Activated T-cell treated with anti-CD3 and anti-CD28 coated beads, Interleukin-2, amount 50 U/mL, for 48 hours (primary cell): ENCODE measurements at regions not wholly inside any gene's neighbourhood (a gene's known extent, or its start where the extent isn't known, plus 50 kb on each side); places are given as distances from the start of the nearest gene placed in this dataset.

Experiments
- DNase-seq, 2 experiments: peaks; one replicate each; pipeline ENCODE4 v3.0.0-alpha.2; 2020

DNA sequence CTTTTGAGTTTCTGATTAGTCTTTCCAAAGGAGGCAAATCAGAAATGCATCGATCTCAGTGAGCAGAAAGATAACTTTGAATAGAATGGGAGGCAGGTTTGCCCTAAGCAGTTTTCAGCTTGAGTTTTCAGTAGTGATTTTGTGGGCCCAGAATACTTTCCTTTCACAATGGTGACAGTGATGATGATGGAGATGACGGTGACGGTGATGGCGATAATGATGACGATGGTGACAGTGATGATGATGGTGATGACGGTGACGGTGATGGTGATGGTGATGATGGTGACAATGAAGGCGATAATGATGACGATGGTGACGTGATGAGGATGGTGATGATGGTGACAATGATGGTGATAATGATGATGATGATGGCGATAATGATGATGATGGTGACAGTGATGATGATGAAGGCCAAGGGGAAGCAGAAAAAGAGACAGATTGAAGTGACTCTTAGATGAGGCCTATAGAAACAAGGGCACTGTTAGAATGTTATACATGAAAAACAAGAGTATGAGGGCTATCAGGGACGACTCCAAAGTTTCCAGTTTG, 153.4 kb upstream of the B3GAT1 start:
- no peak for DNase-seq

DNA sequence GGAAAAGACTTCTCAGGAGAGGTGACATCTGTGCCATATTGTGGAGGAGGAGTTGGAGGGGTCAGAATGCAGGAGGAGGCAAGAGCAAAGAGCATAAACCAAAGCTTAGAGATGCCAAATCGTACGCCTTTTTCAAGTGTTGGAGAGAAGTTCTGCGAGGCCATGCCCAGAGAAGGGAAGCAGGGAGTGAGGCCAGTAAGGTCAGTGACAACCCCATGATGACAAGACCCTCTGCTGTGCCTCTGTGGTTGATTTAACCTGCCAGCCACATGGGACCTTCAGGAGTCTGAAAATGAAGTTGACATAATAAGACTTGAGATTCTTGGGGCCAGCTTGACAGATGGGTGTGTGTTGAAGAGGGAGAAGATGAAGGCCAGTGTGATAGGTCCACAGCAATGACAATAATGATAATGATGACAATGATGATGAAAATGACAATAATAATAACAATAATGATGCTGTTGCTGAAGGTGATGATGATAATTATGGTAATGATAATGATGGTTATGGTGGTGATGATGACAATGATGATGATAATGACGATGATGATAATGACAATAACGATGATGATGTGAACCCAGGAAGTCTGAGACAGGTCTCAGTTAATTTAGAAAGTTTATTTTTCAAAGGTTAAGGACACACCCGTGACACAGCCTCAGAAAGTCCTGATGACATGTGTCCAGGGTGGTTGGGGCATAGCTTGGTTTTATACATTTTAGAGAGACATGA, 152.6 kb upstream of the B3GAT1 start:
- DNase-seq: peak in 1 of 2 experiments; percentile 2

DNA sequence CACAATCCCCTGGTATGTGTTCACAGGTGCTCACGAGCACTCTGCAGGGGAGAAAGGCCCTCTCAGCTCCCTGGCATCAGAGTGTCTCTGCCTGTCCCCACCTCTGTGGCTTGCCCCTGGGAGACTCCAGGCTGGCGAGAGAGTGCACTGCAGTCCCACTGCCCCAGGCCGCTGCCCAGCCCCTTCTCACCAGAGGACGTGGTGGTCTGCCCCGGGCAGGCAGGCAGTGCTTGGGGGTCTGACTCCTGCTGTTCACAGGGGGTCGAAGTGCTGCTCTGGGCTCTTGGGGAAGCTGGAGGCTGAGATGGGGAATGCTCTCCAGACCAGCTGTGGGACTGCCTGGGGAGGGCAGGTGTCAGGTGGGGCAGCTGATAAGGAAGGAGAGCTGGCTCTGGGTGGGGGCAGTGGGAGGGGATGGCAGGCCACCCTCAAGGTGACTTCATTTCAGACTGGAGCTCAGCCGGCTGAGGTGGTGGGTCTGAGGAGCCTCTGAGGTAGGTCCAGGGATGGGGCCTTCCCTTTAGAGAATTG, 151.0 kb upstream of the B3GAT1 start:
- peak in 1 of 2 experiments; percentile 1 for DNase-seq

DNA sequence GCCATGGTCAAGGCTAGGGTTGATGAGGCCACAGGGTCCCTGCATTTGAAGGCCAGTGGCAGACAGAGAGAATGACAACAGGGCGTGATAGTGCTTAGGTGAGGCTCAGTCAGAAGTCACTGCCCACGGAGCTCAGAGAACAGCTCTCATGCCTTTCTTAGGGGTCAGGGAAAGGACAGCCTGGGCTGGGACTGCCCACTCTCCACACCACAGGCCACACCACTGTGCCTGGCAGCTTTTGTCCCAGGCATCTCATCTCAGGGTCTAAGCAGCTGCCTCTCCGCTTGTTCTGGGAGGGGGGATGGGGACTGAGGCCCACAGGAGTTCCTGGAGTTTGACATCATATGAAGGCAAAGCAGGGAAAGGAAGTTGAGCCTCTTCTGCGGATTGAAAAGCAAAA, 150.2 kb upstream of the B3GAT1 start:
- DNase-seq: no peak

DNA sequence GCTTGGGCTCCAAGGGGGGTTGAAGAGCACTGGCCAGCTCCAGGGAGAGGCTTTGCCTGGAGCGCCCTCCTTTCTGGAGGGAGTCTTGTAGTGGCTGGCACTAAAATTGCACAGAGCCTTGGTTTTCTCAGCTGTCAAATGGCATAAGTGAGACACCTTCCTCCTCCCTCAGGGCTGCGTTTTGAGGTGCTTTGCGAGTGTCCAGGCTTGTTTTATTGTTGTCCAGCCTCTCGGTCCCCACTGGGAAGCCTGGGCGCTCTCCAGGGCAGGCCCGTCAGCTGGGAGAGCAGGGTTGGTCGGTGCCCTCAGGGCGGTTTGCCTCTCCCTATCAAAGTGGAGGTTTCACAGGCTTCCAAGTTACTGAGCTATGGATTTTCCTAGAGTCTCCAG, 149.3 kb upstream of the B3GAT1 start:
- DNase-seq: peak in 1 of 2 experiments; percentile 0

DNA sequence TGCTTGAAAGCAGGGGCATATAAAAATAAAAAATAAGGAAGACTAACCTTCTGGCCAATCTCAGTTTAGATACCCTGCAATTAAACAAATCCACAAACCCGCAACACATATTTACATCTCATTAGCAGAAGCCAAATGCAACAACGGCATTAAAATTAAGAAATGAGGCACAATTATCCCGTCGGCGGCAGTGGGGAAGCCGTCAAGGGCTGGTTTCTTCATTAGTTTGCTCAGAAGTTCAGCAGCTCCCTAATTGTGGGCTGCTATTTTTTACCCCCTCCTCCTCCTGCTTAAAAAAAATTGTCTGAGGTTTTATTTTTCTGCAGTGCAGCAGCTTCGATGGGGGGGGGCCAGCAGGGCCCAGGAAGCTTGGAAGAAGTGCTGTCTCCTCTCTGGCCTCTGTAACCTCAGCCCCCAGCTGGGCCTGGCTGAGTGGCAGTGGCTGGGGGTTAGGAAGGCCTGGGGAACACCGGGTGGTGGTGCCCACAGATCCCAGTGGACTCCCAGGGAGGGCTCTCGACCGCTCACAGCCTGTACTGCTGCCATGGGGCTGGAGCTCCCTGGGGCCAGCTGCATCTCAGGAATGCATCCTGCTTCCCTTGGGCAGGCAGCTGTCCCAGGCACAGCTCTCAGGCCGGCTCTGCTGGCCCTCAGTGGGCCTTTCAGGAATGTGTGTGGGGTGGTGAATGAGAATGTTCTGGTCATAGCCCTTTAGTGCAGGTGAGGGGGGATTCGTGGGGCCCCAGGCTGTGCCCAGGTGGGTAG, 148.7 kb upstream of the B3GAT1 start:
- no peak for DNase-seq

DNA sequence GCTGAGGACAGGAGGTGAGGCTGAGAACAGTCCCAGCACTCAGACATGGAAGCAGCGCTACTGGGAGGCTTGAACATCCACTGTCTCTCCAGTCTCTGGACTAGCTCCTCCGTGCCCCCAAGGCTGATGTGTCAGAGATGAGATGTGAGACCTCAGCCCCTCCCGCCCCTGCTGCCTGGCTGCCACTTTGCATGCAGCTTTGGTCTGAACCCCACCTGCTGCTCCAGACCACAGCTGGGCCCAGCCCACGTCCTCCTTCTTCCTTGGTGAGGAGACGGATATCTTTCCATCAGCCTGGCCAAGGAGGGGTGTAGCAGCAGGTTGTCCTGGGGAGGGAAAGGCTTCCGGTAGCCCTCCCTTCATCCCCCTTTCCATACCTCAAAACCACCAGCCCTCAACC, 148.0 kb upstream of the B3GAT1 start:
- peak in 1 of 2 experiments; percentile 4 for DNase-seq

DNA sequence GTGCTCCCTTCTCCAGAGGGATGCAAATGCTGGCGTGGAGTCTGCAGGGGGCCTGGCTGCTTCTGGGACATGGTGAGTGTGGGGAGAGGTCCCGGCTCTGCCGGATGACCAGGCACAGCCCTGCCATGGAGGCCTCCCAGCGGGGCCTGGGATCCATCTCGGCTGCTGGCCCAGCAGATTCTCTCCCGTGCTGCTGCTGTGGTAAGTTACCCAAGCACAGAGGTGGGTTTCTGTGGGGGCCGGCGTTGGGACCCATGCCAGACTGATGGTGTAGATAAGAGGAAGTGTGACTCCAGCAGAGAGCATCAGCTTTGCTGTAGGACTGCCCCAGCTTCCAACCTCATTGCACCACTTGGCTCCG, 147.5 kb upstream of the B3GAT1 start:
- peak in 1 of 2 experiments; percentile 6 for DNase-seq

DNA sequence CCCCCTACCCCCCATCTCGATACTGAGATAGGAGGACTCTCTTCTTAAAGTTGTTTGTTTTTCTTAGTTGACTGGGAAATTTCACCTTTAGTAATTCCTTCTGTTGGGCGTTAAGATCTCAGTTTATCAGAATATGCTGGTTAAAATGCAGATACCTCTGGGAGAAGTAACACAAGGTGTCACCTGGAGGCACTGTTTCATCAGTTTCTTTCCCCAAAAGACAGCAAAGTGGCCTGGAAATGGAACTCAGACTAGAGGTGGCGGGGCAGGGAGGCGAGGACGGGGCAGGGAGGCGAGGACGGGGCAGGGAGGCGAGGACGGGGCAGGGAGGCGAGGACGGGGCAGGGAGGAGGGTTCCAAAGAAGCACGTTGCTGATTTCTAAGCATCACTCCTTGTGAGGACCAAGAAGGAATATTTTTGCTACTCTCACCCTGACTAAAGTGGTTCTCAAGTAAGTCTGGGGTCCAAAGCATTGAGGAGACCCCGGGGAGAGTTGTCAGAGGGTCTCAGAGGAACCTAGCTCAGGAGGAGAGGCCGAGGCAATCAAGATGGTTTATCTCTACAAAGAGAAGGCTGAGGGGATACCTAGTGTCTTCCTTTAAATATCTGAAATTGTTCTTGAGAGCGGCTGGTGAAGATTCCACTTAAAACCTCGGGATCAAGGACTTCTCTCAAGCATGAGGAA, 147.0 kb upstream of the B3GAT1 start:
- peak in 1 of 2 experiments; percentile 3 for DNase-seq

DNA sequence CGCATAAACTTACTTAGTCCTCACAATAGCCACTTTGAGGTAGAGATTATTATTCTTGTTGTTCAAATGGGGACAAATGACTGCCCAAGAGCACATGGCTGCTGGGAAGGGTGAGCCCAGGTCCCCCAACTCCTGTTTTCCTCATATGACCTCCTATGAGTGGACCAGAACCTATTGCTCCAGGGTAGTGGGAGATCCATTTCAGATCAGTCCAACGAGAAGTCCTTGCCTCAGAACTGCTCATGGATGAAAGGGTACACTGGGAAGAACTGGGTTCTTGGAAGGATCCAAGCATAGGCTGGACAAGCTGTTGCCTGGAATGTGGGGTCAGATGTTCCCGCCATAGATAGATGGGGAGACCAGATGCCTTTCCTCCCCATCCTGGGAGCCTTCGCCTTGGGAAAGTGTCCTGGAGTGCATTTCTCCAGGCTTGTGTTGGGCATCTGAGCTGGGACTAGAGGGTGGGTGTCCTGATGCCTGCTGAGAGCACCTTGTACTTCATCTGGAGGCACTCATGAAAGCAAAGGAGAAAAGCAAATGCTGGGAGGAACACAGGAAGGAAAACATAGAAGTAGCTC, 146.3 kb upstream of the B3GAT1 start:
- DNase-seq: no peak

DNA sequence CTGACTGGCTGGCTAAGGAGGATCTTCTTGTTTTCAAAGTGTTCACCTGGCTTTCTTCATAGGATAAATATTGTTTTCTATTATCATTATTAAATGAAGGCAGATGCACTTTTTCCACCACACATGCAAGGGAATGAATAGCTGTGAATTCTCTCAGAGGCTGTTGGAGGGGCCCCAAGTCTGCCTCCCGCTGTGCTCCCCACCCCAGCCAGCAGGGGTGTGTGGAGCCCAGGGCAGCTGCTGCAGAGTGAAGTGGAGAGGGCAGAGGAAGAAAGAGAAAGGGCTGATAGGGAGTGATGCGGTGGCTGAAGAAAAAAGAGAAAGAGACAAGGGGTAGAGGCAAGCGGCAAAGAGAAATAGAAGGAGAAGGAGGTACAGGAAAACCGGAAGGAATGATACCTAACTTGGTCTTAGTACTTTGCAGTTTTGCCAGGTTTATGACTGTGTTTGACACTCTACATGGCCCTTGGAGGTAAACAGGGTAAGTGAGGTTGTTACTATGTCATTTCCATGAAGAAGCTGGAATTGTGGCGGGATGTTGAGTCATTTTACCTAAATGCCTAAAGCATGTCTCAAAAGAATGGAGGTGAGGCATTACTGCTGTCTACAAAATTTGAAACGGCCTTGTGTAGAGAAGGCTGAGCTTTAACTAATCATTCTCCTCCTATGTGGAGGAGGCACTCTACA, 145.7 kb upstream of the B3GAT1 start:
- DNase-seq: peak in 1 of 2 experiments; percentile 7

DNA sequence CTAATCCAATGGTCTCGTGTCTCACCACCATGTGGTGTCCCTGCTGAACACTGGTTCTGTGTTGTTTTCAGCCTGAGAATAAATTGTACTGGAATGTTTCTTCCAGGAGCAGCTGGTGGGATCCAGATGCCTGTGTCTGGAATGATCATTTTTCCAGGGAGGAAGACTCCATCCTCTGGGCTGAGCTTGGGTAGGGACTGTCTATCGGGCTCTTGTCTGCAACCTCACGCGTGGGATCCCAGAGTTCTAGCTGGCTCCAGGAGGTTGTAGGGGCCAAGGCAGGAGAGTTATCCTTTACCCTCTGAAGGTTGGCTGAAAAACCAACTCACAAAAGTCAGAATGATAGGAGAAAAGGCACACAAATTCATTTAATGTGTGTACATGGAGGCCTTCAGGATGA, 144.1 kb upstream of the B3GAT1 start:
- no peak for DNase-seq

DNA sequence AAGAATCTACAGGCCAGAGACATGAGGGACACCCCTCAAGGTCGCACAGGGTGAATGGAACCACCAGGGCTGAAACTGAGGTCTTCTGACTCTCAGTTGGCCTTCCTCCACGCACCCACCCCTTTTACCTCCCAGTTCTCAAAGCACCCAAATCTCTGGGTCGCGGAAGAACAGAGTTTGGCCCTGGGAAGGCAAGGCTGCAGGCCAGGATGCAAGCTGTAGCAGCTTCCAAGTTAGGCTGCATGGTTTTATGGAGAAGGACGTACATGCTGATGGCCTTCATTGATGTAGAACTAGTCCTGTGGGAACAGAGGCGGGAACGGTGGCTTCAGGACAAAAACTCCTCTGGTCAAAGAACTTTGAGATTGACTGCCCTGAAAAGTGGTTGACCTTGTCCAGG, 143.5 kb upstream of the B3GAT1 start:
- peak in 1 of 2 experiments; percentile 8 for DNase-seq

DNA sequence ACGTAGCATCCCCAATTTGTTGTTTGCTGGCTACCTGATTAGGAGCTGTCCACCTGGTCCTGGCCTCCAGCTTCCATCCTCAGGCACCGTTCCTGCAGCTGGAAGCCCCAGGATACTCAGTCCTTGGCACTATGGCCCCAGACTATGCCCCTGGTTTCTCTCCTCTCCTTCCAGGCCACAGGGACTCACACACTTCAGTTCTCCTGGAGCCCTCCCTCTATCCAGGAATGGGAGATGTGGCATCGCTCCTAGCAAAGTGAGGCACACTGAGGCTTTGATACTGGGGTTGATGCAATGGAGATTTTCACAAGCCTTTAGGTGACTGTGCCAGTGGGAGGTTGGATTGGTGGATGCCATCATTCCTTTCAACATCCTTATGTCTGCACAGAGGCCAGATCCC, 142.8 kb upstream of the B3GAT1 start:
- no peak for DNase-seq

DNA sequence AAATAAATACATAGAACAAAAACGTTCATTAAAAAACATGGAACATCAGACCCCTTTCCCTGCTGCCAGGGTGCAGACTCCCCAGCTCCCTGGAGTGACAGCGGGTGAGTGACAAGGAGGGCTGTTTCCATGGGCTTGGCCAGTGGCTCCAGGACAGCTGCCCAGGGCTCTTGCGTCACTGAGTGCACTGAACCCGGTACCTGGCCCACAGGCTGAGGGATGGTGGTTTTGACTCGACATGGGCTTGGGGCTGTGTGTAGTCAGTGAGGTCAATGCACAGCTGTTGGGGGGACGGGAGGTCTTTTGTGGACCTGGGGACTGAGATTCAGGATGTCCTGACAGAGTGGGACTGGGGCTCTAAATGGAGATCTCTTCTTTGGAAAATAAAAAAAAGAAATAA, 142.1 kb upstream of the B3GAT1 start:
- DNase-seq: no peak

DNA sequence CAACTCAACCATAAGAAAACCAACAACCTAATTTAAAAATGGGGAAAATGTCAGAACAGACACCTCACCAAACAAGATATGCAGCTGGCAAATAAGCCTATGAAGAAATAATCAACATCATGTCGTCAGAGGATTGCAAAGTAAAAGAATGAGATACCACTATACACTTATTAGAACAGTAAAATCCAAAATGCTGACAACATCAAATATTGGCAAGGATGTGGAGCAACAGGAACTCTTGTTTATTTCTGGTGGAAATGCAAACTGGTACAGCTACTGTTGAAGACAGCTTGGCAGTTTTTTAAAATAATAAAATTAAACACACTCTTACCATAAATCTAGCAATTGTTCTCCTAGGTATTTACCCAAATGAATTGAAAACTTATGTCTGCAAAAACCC, 140.7 kb upstream of the B3GAT1 start:
- no peak for DNase-seq

DNA sequence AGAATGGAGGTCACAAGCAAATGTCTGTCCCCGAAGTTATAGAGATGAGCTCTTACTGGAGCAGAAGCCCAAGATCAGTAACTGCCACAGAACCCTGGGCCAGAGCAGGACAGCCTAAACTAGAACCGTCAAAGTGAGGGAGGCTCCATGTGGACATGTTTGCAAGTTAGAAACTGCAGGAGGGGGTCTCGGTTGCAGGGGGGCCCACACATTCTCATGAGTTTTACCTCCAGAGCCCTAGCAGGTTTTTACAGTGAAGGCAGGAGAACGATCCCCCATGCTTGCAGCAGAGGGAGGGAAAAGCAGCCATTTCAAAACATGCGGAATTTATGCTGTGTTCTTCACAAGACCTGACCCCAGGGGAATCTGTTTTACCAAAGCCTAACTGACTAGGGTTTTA, 133.5 kb upstream of the B3GAT1 start:
- DNase-seq: no peak

DNA sequence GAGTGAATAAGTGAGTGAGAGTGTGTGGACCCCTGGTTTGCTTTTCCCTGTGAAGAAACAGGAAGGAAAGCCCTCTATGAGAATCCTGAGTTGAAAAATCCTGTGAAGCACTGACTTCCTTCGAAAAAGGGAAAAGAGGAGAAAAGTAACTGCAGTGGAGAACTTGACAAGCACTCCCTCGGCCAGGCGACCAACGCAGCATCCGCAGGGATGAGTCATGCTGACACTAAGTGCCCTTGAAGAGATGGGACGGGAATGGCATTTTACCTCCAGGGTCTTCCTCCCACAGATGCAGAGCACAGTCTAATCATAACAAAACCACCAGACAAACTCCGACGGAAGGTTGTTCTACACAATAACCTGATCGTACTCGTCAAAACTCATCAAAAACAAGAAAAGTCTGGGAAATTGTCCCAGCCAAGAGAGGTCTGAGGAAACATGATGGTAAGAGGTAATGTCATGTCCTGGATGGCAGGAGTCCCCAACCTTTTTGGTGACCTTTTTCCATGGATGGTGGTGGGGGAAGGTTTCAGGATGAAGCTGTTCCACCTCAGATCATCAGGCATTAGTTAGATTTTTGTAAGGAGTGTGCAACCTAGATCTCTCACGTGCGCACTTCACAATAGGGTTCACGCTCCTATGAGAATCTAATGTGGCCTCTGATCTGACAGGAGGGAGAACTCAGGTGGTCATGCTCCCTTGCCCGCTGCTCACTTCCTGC, 132.2 kb upstream of the B3GAT1 start:
- DNase-seq: no peak

DNA sequence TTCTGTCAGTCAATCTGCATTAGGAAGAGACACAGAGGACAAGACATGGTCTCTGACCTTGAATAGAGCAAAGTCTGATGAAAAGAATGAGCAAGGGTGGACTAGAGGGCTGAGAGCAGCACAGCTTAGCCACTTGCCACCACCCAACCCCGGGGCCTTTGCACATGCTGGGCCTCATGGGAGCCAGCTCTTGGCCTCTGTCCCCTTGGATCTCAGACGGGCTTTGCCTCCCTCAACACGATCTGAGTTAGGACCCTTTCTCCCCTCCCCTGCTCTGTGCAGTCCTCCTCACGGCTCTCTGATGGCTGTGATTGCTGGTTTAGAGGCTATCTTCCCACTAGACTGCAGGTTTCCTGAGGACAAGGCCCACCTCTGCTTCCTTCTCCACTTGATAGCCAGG, 131.6 kb upstream of the B3GAT1 start:
- no peak for DNase-seq

DNA sequence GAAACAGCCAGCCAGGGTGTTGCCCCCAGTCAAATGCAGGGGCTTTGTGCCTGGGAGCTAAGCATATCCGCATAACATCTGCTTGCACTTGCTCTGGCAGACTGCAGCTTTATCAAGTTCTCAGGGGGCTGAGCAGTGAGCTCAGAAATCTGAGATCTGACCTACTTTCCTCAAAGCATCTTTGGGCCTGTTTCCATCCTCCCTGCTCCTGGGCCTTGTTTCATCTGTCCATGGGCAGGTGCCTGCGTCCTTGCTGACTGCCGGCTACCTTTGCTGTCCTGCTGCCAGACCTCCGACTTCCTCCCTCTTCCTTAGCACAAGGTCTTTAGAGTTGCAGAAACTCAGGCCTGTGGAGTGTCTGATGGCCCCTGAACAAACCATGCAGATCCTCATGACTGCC, 131.2 kb upstream of the B3GAT1 start:
- peak in 1 of 2 experiments; percentile 5 for DNase-seq

DNA sequence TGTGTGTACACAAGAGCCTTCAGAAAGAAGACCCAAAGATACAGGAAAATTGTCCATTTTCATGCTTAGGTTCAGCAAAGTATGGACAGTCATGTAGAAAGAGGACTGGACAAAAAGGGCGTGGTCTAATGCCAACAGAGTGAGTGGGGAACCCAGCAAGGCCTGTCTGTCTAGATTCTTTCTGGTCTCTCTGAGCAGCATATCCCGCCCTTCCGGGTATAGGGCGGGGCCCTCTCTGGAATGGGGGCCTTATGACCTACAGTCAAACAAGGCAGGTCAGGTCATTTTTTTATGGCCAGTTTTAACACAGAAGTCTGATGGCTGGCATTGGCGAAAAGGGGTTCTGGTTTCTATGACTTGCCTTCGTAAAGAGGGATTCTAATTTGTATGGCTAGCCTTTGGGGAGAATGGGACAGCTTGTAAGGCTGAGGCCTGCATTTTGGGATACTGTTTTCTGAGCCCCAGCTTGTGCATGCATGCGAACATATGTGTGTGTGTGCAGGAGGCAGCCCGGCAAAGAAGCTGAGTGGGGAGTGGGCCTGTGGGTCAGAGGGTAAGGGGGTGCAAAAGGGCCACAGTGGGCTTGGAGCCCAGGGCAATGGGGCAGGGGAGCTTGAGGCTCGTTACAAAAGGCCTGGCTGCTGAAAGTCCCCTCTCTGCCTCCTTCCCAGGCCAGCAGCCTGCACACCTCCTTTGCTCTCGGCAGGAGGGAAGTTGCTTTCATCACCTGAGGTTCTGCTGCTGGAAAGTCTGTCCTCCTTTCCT, 130.5 kb upstream of the B3GAT1 start:
- peak in 1 of 2 experiments; percentile 7 for DNase-seq
